HG02610 (cell line): ENCODE measurements at regions not wholly inside any gene's neighbourhood (a gene's known extent, or its start where the extent isn't known, plus 50 kb on each side); places are given as distances from the start of the nearest gene placed in this dataset.

Experiments used
- ATAC-seq: cut with Tn5 transposase; IDR thresholded peaks from one replicate; pipeline ENCODE4 v1.9.1; 2021; ENCODE audit warnings: mild to moderate bottlenecking, moderate library complexity; ENCODE audit not compliant: unreplicated experiment

DNA sequence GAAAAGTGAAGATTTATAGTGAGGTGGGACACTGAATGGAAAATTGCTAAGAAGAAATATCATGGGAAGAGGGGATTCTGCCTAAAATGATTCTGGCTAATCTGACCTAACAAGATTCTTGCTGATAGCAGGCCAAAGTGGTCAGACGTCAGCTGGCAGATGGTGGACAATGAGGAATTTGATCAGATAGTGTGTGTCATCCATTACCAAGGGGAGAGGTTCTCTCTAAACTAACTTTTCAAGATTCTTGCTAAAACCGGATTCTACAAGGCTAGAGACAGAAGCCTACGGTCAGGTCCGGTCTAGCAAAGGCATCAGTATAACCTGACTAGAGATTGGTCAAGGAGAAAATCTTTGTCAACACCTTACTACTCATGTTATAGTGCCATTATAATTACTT is 306.0 kb downstream of the ZNF608 start:
- ATAC-seq: no peak

- ATAC-seq: no peak
Observed at GRCh38 chr5:124439609-124440008, 306.8 kb downstream of the ZNF608 start.

- no peak for ATAC-seq
Observed at GRCh38 chr5:124438903-124439281, 307.5 kb downstream of the ZNF608 start.

DNA sequence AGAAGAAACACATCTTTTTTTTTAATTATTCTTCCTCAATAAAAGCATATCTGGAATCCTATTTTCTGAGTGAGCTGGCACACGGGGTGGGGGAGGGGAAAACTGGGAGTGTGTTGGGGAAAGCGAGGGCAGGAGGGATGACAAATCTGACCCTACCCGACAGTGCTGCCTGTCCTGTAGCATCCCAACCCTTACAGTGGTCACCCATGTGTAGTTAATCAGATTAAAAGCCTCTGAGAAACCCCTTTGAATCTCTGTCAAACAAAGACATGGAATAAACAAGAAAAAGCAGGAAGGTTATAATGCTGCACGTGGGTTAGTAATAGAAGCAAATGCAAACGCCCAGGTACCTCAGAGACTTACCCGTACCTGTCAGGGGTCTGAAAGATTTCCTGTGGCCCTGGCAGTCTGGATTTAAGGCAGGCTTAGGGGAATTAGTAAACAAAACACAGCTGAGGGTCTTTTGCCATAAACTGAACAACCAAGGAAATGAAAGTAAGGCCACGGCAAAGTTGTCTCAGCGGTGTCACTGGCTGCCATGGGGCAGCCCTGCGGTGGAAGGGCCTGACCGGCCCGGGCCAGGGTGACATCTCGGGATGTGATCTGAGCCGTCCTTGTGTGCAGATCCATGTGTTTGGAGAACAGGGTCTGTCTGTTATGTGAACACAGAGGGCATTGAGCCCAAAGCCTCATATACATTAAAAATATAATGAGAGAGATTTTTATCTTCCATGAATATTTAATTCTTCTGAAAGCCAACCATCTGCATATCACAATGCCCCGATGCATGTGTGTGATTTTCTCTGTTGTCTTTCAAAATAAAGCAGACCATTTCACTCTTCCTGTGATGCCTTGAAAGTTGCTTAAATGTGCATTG is 308.2 kb downstream of the ZNF608 start:
- no peak for ATAC-seq

GRCh38 chr5:124436294-124436693 is 310.1 kb downstream of the ZNF608 start:
- ATAC-seq: no peak

DNA sequence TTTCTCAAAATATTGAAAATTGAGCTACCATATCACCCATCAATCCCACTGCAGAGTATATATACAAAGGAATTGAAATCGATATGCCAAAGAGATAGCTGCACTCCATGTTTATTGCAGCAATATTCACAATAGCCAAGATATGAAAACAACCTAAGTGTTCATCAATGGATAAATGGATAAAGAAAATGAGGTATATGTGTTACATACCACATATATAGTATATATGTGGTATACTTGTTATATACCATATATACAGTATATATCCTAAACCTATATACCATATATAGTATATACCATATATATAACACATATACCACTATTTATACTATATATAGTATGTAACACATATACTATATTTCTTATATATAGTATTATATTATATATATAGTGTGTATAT is 313.3 kb downstream of the ZNF608 start:
- ATAC-seq: no peak

DNA sequence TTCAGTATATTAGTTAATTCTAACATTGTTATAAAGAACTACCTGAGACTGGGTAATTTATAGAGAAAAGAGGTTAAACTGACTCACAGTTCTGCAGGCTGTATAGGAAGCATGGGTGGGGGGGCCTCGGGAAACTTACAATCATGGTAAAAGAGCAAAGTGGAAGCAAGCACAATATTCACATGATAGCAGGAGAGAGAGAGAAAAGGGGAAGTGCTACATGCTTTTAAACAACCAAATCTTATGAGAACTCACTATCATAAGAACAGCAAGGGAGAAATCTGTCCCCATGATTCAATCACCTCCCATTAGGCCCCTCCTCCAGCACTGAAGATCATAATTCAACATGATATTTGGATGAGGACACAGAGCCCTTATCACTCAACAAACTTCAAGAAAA is 324.9 kb downstream of the ZNF608 start:
- ATAC-seq: no peak

DNA sequence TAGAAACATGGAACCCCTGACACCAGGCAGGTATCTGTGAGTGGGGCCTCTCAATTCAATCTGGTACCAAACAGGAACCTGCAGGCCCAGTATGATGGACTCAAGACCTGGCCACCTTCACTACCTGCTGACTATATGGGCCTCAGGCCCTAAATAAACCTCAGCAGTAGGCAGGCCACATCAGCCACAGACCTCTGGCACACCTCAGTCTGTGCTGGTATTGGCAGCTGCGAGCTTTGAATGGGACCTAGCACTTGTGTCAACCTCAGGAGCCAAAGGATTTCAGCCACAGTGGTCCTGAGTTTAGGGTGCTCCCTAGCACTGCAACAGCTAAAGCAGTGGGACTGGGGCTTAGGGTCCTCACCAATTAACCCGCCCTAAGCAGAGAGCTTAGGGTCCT is 325.5 kb downstream of the ZNF608 start:
- ATAC-seq: no peak

- peak; percentile 54 for ATAC-seq
Observed at GRCh38 chr5:124419531-124419930, 326.9 kb downstream of the ZNF608 start.

DNA sequence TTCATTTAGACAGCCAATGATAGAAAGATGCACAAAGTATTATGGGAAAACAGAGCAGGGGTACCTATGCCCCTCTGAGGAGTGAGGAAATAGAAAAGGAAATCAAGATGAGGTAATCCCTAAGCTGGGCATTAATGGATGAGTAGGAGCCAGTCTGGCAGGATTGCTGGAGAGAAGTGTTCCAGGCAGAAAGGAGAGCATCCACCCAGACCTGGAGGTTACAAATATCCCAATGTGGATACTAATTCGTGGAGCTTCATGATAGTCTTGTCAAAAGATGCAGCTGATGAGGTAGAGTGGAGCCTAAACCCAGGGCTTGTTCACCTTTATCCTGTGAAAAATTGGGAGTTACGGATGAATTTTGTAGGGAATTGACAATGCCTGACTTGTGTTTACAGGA is 328.0 kb downstream of the ZNF608 start:
- no peak for ATAC-seq

DNA sequence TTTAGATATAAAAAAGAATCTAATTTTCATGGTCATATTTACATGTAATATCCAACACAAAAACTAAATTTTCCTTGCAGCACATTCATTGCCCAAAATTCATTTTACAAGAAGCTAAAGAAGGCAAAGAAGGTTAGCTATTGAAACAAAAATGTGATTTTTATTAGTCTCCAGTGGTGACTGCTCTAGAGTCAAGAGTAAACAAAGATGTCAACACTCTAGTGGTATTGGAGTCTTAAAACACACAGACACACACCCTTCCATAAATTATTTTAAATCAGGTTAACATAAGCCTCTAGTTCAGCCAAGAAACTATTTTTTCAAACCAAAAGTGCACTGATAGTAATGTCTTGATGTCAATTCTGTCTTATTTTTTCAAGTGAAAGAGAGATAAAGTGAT is 329.2 kb downstream of the ZNF608 start:
- no peak for ATAC-seq

DNA sequence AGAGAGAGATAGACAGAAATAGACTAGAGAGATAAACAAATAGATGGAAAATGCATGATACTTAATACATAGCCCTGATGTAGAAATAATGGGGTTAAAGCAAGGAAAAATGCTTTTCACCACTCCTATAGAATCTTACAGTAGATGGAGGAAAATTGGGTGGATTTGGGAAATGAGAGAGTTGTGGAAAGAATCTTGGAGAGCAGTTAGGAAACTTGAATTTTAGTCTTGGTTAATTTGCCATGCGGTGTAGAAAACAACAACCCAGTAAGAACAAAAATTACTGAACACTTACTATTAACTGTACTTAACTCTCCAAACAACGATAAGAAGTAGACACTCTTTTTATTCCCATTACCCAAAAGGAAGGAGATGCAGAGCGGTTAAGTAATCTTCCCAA is 329.8 kb downstream of the ZNF608 start:
- no peak for ATAC-seq

DNA sequence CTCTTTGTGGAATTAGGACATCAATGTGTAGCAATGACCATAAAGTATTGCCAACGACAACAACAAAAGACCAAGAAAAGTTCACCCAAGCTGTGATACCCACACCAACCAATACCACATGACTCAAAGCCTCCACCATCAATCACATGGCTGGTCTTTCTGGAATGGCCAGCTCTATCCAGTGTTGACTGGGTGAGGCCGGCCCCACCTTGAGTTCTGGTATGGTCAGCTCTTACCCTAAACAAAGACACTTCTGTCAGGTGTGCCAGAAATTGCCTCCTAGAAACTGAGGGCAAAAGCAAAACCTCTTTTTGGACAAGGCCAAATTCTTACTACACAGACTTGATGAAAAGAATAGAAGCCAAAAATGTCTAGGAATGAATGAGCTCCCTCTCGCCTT is 331.5 kb downstream of the ZNF608 start:
- no peak for ATAC-seq

DNA sequence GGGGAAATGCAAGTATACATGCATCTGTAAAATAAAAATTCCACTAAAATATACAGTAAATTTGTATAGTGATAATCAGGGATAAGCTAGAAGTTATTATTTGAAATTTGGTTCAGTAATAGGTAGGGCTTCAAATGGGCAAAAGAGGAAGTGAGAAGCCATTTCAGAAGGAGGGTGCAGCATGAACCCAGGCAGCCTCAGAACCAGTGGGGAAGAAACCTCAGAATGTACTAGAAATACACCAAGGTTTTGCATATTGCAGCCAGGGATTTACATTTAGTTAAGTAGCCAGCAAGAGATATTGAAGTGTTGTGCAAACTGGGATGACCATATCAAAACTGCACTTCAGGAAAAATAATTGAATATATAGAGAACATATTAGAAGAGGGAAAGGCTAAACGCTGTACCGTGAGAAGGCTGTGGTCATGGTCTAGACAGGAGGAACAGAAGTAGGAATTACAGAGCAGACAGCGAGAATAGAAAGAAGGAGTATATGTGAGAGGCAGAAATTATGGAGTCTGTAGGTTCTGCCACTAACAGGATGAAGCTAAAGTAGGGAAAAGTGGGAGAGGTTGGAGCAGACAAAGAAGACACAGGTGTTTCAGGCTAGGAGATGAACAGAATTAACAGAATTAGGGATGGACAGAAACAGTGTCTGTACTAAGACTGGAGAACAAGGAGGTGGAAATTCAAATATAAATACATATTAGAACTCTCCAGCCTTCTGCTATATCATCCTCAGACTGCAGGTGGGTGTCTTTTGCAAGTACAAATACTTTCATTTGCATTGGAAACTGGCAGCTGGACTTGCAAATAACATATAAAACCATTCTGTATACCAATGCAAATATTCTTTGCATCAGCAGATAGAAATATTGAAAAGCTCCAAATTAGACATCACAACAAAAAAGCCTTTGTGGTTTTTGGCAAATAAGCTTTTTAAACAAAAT is 335.6 kb downstream of the ZNF608 start:
- peak; percentile 83 for ATAC-seq

- no peak for ATAC-seq
Observed at GRCh38 chr5:124408738-124409453, 337.5 kb downstream of the ZNF608 start.

DNA sequence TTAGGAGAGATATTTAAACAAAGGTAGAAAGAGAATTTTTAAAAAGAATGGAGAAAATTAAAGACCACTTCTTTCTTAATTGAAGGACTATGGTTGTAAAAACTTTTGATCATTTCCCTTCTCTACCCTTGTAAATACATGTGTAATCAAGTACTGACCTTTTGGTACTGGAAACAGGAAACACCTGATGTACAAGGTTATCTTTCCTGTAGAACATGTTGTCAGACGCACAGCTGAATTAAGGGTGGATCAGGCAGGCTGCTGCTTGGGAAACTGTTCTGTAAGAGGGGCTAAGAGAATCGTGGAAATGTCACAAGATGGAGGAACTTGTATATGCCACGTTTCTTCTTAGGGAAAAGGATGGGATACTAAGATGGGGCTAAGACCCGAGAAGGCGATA is 341.6 kb downstream of the ZNF608 start:
- ATAC-seq: no peak

DNA sequence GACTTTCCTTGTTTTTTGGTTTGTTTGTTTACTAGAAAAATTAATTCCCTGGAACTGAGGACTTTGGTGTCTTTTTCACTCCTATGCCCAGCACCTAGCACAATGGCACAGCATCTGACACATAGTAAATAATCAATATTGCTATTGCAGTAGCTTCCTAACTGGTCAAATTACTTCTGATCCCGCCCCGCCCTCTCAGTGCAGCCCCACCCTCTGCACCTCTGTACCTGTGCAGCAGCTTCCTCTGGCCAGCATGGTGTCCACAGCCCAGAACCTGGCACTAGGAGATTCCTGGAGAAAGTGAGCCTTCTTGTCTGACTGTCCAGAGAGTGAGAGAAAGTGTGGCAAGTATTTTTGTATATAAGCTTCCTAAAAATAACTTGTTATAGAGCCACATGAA is 343.2 kb downstream of the ZNF608 start:
- no peak for ATAC-seq

GRCh38 chr5:124402144-124402581 is 344.3 kb downstream of the ZNF608 start:
- ATAC-seq: no peak

- ATAC-seq: no peak
Observed at GRCh38 chr5:124401476-124402143, 344.8 kb downstream of the ZNF608 start.

- ATAC-seq: no peak
Observed at GRCh38 chr5:124399426-124399961, 346.9 kb downstream of the ZNF608 start.
